ENCODE measurements at regions not wholly inside any gene's neighbourhood (a gene's known extent, or its start where the extent isn't known, plus 50 kb on each side); places are given as distances from the start of the nearest gene placed in this dataset.

DNA sequence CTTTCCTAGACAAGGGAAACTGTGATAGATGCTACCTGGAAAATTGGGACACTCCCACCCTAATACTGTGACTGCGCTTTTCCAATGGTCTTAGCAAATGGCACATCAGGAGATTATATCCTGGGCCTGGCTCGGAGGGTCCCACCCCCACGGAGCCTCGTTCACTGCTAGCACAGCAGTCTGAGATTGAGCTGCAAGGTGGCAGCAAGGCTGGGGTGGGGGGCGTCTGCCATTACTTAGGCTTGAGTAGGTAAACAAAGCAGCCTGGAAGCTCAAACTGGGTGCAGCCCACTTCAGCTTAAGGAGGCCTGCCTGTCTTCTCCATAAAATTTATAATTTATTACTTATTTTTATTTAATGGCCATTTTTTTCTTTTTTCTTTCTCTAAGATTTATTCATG, 802.1 kb upstream of the SLC39A10 start:
- TF ChIP-seq CTCF (conservative IDR thresholded peaks at IDR 0.05; ENCODE audit: low read length), result no peak
- TF ChIP-seq EZH2phosphoT487 (IDR thresholded peaks at IDR 0.05; ENCODE audit: borderline replicate concordance), result no peak
